GM21447 (cell line): ENCODE measurements at regions not wholly inside any gene's neighbourhood (a gene's known extent, or its start where the extent isn't known, plus 50 kb on each side); places are given as distances from the start of the nearest gene placed in this dataset.
A peak's percentile ranks its signal among the peaks of the same experiment; 100 is the strongest.
"Not testable (repeated sequence)": the region's sequence is repeated elsewhere in the genome, so short reads cannot be mapped to it uniquely, and the experiment has no call there.

Experiments used
- ATAC-seq: cut with Tn5 transposase; IDR thresholded peaks from one replicate; pipeline ENCODE4 v1.9.1; 2021; ENCODE audit not compliant: unreplicated experiment

GRCh38 chr18:73043611-73044010, 175.8 kb upstream of the NETO1 start:
- ATAC-seq = no peak

- ATAC-seq = no peak
Observed at GRCh38 chr18:73043211-73043610, 175.4 kb upstream of the NETO1 start.

- ATAC-seq = no peak
Observed at GRCh38 chr18:73040247-73040646, 172.5 kb upstream of the NETO1 start.

- peak; percentile 72 for ATAC-seq
Observed at GRCh38 chr18:73038336-73038735, 170.5 kb upstream of the NETO1 start.

- no peak for ATAC-seq
Observed at GRCh38 chr18:73023975-73024374, 156.2 kb upstream of the NETO1 start.

- ATAC-seq = no peak
Observed at GRCh38 chr18:73009691-73010090, 141.9 kb upstream of the NETO1 start.

- no peak for ATAC-seq
Observed at GRCh38 chr18:73007915-73008308, 140.1 kb upstream of the NETO1 start.

- ATAC-seq = no peak
Observed at GRCh38 chr18:73007195-73007914, 139.6 kb upstream of the NETO1 start.

GRCh38 chr18:73006331-73006730, 138.5 kb upstream of the NETO1 start:
- no peak for ATAC-seq

GRCh38 chr18:73004260-73004659, 136.5 kb upstream of the NETO1 start:
- no peak for ATAC-seq

- ATAC-seq = no peak
Observed at GRCh38 chr18:72999971-73000607, 132.3 kb upstream of the NETO1 start.

- ATAC-seq = no peak
Observed at GRCh38 chr18:72995558-72995957, 127.8 kb upstream of the NETO1 start.

GRCh38 chr18:72993250-72993649, 125.5 kb upstream of the NETO1 start:
- ATAC-seq = no peak

GRCh38 chr18:72991379-72991778, 123.6 kb upstream of the NETO1 start:
- no peak for ATAC-seq

- ATAC-seq = not testable (repeated sequence)
Observed at GRCh38 chr18:72987570-72987969, 119.8 kb upstream of the NETO1 start.

GRCh38 chr18:72986103-72986502, 118.3 kb upstream of the NETO1 start:
- ATAC-seq = no peak

GRCh38 chr18:72985686-72986085, 117.9 kb upstream of the NETO1 start:
- no peak for ATAC-seq

- no peak for ATAC-seq
Observed at GRCh38 chr18:72984290-72984689, 116.5 kb upstream of the NETO1 start.

- ATAC-seq = no peak
Observed at GRCh38 chr18:72973841-72974240, 106.1 kb upstream of the NETO1 start.

- ATAC-seq = no peak
Observed at GRCh38 chr18:72965616-72966015, 97.8 kb upstream of the NETO1 start.

GRCh38 chr18:72958195-72958594, 90.4 kb upstream of the NETO1 start:
- ATAC-seq = not testable (repeated sequence)

GRCh38 chr18:72948439-72948838, 80.7 kb upstream of the NETO1 start:
- no peak for ATAC-seq

- ATAC-seq = no peak
Observed at GRCh38 chr18:72942766-72943165, 75.0 kb upstream of the NETO1 start.
